WTC11 (cell line): ENCODE measurements at regions not wholly inside any gene's neighbourhood (a gene's known extent, or its start where the extent isn't known, plus 50 kb on each side); places are given as distances from the start of the nearest gene placed in this dataset.

Experiments used
- CREB1 ChIP-seq: sonication (generic); formaldehyde crosslinking; IDR thresholded peaks from 2 replicates; pipeline ENCODE4 v1.8.0; 2023; ENCODE audit warnings: mild to moderate bottlenecking, missing genetic modification reagents
- CREM ChIP-seq: sonication (generic); formaldehyde crosslinking; IDR thresholded peaks from 2 replicates; pipeline ENCODE4 v1.8.1; 2022; ENCODE audit warnings: mild to moderate bottlenecking, missing genetic modification reagents, moderate library complexity
- CTCF ChIP-seq: fragments of 200-600 bp; IDR thresholded peaks from 2 replicates; pipeline ENCODE4 v1.8.0; 2022; ENCODE audit warnings: antibody characterized with exemption
- E2F5 ChIP-seq: sonication (generic); formaldehyde crosslinking; IDR thresholded peaks from 2 replicates; pipeline ENCODE4 v1.8.1; 2022; ENCODE audit warnings: mild to moderate bottlenecking, moderate library complexity, missing genetic modification reagents
- ESRRA ChIP-seq: sonication (generic); formaldehyde crosslinking; IDR thresholded peaks from 2 replicates; pipeline ENCODE4 v1.8.1; 2022; ENCODE audit warnings: mild to moderate bottlenecking, missing genetic modification reagents, borderline replicate concordance
- FOXP1 ChIP-seq: sonication (generic); formaldehyde crosslinking; IDR thresholded peaks from 2 replicates; pipeline ENCODE4 v1.8.0; 2022; ENCODE audit warnings: missing genetic modification reagents, mild to moderate bottlenecking, moderate library complexity, borderline replicate concordance
- JAZF1 ChIP-seq: fragments of 250-450 bp; sonication (Bioruptor Pico); IDR thresholded peaks from 2 replicates; pipeline ENCODE4 v1.9.0; 2021; ENCODE audit warnings: moderate library complexity, mild to moderate bottlenecking, inconsistent platforms
- MAX ChIP-seq: sonication (generic); formaldehyde crosslinking; IDR thresholded peaks from 2 replicates; pipeline ENCODE4 v1.8.0; 2022; ENCODE audit warnings: mild to moderate bottlenecking, missing genetic modification reagents
- NFYB ChIP-seq: sonication (generic); formaldehyde crosslinking; conservative IDR thresholded peaks from 2 replicates; pipeline ENCODE4 v1.8.0; 2022; ENCODE audit warnings: low read depth, missing genetic modification reagents
- PRDM15 ChIP-seq: sonication (generic); formaldehyde crosslinking; IDR thresholded peaks from 2 replicates; pipeline ENCODE4 v1.8.0; 2022; ENCODE audit warnings: missing genetic modification reagents
- TEAD4 ChIP-seq: sonication (generic); formaldehyde crosslinking; IDR thresholded peaks from 2 replicates; pipeline ENCODE4 v1.8.0; 2022; ENCODE audit warnings: mild to moderate bottlenecking, missing genetic modification reagents
- ZNF263 ChIP-seq: sonication (generic); formaldehyde crosslinking; IDR thresholded peaks from 2 replicates; pipeline ENCODE4 v1.8.1; 2022; ENCODE audit warnings: low read depth, mild to moderate bottlenecking, moderate library complexity, missing genetic modification reagents
- ZNF317 ChIP-seq: sonication (generic); formaldehyde crosslinking; IDR thresholded peaks from 2 replicates; pipeline ENCODE4 v1.8.1; 2023; ENCODE audit warnings: low read depth, mild to moderate bottlenecking, moderate library complexity, missing genetic modification reagents, borderline replicate concordance

- no peak for TF ChIP-seq PRDM15 (CRISPR knock-in tag)
- TF ChIP-seq FOXP1 (CRISPR knock-in tag) = no peak
- TF ChIP-seq E2F5 (CRISPR knock-in tag) = no peak
- no peak for TF ChIP-seq CTCF
- TF ChIP-seq CREB1 (CRISPR knock-in tag) = no peak
- TF ChIP-seq ESRRA (CRISPR knock-in tag) = no peak
- TF ChIP-seq ZNF263 (CRISPR knock-in tag) = no peak
- no peak for TF ChIP-seq NFYB (CRISPR knock-in tag)
- no peak for TF ChIP-seq TEAD4 (CRISPR knock-in tag)
- no peak for TF ChIP-seq CREM (CRISPR knock-in tag)
- TF ChIP-seq JAZF1 (CRISPR knock-in tag) = no peak
- no peak for TF ChIP-seq MAX
- no peak for TF ChIP-seq ZNF317 (CRISPR knock-in tag)
Observed at GRCh38 chr2:20917287-20917660, 94.4 kb upstream of the LDAH start.
